Keratinocyte (primary cell): ENCODE measurements at regions not wholly inside any gene's neighbourhood (a gene's known extent, or its start where the extent isn't known, plus 50 kb on each side); places are given as distances from the start of the nearest gene placed in this dataset.

ENCODE experiments used
- CTCF ChIP-seq, 3 experiments: IDR thresholded peaks in 1 of 3; conservative IDR thresholded peaks in 1 of 3; optimal IDR thresholded peaks in 1 of 3; 2 replicates in 2 of 3; 3 replicates in 1 of 3; pipeline versions ENCODE3 to v1.5.1; 2011; ENCODE audit warnings: low read length in 3 of 3, mild to moderate bottlenecking in 3 of 3, moderate library complexity in 2 of 3, control low read depth in 1 of 3, inconsistent platforms in 1 of 3; ENCODE audit not compliant: insufficient read depth in 2 of 3; ENCODE audit errors: extremely low read depth in 1 of 3
- EZH2 ChIP-seq: IDR thresholded peaks from one replicate; pipeline ENCODE4 v1.6.1; 2012; ENCODE audit warnings: inconsistent platforms, mild to moderate bottlenecking, low read length, moderate library complexity

DNA sequence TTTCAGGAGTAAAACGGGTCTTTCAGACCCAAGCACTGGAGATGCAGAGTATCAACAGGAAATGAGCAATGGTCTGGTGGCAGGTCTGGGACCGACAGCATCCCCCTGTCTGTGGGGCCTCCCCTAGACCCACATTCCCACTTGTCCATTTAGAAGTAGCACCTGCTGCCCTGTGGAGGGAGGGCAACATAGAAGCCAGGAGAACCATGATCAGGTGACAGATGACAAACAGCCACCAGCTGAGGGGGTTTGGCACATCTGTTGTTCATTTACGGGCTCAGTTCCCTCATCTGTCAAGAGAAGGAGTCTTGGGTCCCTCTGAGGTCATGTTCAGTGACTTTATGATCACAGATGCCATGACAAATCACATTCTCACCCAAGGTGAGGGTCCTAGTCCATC is 77.9 kb upstream of the SLC66A3 start:
- no peak for TF ChIP-seq CTCF (optimal IDR thresholded peaks at IDR 0.05 in 1 of 3, IDR thresholded peaks at IDR 0.05 in 1 of 3, conservative IDR thresholded peaks at IDR 0.05 in 1 of 3; ENCODE audit: extremely low read depth in 1 of 3, insufficient read depth in 2 of 3, low read length in 3 of 3)
- TF ChIP-seq EZH2 = no peak
